ENCODE measurements at regions not wholly inside any gene's neighbourhood (a gene's known extent, or its start where the extent isn't known, plus 50 kb on each side); places are given as distances from the start of the nearest gene placed in this dataset.
"Not testable (repeated sequence)": the region's sequence is repeated elsewhere in the genome, so short reads cannot be mapped to it uniquely, and the experiment has no call there.

DNA sequence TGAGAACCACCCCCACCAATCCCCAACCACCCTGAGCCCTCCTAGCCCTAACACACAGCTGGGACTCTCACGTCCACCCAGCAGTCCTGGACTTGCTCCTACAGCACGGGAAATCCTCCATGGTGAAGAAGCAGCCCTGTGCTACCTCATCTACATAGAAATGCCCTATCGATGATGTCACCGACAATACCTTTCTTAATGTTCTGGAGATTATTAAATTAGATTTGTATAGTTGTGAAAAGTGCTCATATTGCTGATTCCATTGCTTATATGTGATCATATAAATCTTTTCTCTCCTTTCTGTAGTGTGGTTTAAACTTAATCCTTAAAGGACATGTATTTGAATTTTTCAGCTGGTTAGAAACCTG, 97.1 kb downstream of the PPIAL4G start:
- DNase-seq (ENCODE audit: low spot score) = not testable (repeated sequence)

DNA sequence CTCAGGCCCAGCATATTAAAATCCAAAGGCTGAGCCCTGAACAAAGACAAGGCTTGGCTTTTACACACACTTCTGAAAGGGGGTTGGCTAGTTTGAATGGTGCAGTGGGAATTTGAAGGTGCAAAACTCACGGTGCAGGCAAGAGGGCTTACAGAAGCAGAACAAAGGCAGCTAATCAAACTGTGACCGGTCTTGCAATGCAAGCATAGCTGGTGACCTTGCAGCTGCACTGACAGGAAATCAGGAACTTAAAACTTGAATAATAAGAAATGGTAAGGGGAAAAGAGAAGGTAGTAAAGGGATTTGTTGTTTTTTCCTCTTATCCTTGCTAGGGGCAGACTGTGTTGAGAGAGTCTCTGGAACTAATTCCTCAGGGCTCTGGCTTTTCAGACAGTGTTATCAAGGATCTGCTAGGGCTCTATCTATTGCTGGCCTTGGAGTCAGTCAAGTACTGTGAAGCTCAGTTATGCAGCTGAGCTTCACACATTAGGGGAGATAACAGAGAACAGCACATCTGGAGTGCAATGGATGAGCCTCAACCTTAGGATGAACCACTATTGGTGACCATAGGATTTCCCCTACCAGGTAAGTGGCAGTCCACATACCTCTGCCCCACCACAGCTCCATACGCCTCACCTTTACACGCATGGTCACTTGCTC, 97.6 kb downstream of the PPIAL4G start:
- DNase-seq (ENCODE audit: low spot score) = no peak

DNA sequence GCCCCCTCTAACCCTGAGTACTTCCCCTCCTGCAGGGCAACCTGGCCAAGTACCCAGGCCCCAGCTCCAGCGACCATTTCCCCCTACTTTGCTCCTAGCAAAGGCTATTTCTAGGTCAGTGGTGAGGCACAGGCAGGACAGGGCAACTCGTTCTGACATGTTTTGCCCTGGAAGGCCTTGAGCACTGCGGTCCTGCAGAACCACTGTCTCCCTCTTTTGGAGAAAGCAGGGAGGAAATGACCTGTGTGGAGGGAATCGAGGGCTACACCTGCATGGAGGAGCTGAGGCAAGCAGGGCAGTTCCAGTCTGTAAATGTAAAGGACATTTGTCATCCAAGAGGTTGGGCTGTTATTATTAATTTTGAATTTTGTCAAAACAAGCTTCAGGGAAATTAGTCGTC, 99.1 kb downstream of the PPIAL4G start:
- DNase-seq (ENCODE audit: low spot score) = no peak

DNA sequence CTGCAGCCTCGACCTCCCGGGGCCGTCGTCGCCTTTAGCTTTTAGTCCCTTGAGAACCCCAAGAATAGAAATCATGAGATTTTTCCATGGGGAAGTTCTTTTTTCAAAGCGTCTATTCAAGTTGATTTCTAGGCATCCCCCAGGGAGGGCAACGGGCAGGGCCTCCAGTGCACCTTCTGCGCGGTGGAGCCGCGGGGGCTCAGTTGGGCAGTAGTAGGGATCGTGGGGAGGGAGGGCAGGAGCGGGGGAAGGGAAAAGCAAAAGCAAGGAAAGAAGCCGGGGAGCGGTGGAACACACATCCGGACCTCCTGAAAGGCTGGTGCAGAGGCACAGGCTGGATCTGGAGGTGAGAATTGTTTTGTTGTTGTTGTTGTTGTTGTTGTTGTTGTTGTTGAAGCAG, 103.4 kb downstream of the PPIAL4G start:
- DNase-seq (ENCODE audit: low spot score) = no peak

DNA sequence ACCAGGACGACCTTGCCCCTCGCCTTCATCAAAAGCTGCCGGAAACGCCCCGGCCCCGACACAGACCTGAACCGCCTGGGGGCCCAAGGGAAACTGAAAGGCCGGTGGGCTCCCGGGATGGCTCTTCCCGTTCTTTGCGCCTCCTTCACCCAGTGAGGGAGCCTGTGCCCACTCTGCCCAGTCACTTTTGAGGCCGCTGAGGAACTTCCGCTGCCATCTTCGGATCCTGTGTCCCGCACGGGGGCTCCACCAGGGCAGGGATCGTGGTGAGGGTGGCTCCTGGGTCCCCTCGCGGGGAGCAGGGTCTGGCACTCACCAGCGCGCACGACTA, 104.0 kb downstream of the PPIAL4G start:
- no peak for DNase-seq (ENCODE audit: low spot score)

DNA sequence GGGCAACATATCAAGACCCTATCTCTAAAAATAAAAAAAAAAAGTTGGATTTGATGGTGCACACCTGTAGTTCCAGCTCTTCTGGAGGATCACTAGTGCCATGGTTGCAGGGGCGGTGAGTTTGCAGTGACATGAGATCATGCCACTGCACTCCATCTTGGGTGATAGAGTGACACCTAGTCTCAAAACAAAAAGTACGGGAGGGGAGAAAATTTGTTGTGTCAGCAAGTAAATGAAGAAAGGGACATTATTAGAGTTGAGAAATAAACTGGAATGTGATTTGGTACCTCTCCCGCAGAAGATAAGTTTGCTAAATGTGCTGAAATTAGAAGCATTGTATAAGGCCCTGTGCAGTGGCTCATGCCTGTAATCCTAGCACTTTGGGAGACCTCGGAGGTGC, 105.1 kb downstream of the PPIAL4G start:
- not testable (repeated sequence) for DNase-seq (ENCODE audit: low spot score)

DNA sequence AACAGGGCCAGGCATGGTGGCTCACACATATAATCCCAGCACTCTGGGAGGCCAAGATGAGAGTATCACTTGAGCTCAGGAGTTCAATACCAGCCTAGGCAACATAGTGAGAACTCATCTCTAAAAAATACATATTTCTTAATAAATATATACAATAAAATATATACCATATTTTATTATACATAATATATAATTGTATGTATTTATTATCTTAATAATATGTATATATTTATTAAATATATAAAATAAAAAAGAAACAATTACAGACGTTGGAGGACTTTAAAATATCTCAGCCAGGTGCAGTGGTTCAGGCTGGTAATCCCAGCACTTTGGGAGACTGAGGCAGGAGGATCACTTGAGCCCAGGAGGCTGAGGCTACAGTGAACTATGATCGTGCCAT, 106.1 kb downstream of the PPIAL4G start:
- not testable (repeated sequence) for DNase-seq (ENCODE audit: low spot score)

DNA sequence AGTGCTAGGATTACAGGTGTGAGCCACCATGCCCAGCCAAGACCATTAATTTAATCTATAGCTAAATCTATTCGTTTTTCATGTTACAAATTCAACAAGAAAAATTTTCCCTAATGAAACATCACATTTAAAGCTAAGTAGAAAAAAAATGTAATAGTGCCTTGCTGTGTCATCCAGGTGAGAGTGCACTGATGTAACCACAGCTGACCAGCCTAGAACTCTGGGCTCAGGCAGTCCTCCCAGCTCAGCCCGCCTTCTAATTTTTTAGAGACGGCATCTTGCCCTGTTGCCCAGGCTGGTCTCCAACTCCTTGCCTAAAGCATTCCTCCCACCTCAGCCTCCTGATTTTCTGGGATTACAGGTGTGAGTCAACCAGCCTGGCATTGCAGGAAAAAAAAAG, 109.0 kb downstream of the PPIAL4G start:
- no peak for DNase-seq (ENCODE audit: low spot score)

DNA sequence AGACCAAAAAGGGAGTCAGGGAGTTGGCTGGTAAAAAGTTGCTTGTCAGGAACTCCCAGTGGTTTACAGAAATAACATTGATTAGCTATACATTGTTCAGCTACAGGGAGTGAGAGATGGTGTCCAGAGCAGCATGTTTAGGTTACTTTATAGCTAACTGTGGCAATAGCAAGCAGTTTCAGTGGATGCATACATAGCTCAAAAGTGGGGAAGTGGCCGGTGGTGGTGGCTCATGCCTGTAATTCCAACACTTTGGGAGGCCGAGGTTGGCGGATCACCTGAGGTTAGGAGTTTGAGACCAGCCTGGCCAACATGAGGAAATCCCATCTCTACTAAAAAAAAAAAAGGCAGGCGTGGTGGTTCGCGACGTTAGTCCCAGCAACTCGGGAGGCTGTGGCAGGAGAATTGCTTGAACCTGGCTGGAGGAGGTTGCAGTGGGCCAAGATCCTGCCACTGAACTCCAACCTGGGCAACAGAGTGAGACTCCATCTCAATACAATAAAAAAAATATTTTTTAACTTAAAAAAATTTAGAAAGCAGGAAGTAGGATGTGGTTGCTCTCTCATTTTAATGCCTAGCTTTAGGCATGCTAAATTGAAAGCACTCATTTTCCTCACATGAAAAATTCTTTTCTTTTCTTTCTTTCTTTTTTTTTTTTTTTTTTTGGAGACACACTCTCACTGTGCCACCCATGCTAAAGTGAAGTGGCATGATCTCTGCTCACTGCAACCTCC, 109.7 kb downstream of the PPIAL4G start:
- no peak for DNase-seq (ENCODE audit: low spot score)

DNA sequence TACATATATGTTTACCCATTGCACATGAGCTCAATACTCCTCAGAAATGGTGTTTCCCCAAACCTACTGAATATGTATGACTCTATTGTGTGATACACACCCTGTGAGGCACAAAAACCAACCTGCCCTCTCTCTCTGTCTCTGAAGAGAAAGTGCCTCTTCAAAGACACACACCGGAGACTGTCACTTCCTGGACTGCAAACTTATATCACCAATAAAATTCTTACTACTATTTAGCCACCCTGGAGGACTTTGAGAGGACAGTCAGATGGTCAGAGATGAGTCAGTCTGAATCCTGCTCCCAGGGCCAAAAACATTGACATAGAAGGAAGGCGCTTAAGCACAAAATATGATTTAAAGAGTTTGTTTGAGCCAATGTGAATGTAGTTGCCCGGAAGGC, 110.4 kb downstream of the PPIAL4G start:
- DNase-seq (ENCODE audit: low spot score) = no peak

DNA sequence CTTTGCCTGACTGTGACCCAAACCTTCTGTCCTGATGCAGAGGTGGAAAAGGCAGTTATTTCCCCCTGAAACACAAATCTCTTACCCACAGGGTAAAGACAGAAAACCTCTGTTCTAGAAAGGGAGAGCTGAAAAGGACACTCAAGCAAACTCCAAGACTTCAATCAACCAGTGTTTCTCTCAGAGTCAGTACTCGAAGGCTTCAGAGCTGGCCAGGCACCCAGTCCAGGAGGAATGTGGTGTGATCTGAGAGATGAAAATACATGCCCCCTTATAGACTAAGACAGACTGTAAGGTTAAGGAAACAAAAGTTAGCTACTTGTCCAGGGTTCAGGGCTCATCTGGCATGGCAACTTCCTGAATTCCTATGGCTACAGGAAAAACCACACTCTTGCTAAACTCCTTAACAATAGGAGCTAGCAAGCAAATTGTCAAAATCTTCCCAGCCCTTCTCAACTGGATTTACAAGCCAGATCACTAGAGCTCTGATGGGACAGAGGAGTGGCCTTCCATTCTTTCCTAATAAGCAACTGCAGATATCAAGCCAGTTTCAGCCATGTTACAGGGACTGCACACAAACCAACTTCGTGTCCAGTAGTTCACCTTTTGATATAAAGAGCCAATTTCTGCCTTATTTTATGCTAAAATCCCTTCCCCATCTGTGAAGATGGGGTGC, 110.9 kb downstream of the PPIAL4G start:
- not testable (repeated sequence) for DNase-seq (ENCODE audit: low spot score)

DNA sequence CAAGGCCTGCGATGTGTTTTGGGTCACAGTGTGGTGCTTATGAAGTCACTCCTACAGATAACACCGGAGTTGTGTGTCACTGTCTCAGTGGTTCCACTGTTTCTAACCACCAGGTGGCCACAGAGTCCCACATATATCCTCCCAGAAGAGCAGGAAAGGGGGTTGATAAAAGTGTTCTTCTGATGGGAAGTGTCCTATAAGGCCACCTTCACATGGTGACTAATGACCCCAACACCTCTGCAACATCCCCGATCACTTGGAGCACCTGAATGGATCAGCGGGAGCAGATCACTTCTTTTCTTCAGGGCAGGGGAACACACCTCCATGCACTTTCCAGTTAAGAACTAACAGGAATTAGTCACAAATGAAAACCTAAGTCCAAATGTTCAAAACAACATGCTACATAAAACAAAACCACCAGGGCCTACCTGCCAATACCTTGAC, 111.5 kb downstream of the PPIAL4G start:
- peak; percentile 79 for DNase-seq (ENCODE audit: low spot score)

DNA sequence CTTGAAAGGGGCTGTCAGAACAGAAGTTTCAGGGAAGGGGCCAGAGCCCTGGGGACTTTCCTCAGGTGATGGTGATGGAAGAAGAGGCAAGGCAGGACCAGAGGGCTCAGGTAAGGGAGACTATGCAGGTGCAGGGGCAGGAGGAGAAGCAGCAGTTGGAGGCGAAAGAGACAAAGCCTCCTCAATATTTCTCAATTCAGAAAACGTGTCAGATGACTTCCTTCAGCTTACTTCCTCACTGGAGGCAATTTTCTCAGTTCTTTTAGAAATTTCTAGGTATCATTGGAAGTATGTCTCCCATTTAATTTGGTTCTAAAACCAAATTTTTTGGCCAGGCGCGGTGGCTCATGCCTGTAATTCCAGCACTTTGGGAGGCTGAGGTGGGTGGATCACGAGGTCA, 112.4 kb downstream of the PPIAL4G start:
- not testable (repeated sequence) for DNase-seq (ENCODE audit: low spot score)

DNA sequence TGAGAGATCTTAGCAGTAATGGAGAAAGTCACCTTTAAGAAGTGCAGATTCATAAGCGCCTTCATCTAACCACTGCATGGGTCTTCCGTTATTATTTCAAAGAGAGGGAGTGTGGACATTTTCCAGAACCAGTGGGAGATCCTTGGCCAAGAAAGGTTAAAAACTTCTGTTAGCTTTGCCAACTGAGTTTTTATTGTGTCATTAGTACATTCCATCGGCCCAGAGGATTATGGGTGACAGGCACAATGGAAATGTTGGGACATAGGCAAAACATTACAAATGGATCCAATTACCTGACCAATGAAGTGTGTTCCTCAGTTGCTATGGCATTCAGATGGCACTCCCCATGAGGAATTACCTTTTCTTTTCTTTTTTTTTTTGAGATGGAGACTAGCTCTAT, 115.5 kb downstream of the PPIAL4G start:
- DNase-seq (ENCODE audit: low spot score) = no peak

DNA sequence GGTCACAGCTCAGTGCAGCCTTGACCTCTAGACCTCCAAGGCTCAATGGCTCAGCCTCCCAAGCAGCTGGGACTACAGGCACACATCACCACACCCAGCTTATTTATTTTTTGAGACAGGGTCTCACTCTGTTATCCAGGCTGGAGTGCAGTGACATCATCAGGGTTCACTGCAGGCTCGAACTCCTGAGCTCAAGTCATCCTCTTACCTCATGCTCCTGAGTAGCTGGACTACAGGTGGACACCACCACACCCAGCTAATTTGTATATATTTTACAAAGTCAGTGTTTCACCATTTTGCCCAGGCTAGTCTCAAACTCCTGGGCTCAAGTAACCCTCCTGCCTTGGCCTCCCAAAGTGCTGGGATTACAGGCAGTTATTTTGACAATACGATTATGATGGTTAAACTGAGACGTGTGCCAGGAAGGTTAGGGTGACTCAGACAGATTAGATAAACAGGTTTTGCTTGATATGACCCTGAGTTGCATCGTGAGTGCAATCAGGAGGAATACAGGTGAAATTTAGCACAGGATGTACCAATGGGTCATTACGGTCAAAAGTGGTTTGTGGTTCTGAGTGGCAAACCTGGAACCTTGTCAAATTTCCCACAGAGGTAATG, 116.9 kb downstream of the PPIAL4G start:
- DNase-seq (ENCODE audit: low spot score) = not testable (repeated sequence)

DNA sequence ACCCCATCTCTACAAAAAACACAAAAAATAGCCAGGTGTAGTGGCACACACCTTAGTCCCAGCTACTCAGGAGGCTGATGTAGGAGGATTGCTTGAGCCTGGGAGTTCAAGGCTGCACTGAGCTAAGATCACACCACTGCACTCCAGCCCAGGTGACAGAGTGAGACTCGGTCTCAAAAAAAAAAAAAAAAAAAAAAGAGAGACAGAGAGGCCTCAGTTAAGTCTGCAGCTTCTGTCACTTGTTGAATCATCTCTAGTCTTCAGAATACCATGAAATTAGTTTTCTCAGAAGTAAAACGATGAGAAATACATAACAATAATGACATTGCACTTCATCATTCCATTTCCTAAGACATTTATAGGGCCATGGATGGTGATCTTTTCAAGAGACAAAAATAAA, 118.0 kb downstream of the PPIAL4G start:
- DNase-seq (ENCODE audit: low spot score) = not testable (repeated sequence)

DNA sequence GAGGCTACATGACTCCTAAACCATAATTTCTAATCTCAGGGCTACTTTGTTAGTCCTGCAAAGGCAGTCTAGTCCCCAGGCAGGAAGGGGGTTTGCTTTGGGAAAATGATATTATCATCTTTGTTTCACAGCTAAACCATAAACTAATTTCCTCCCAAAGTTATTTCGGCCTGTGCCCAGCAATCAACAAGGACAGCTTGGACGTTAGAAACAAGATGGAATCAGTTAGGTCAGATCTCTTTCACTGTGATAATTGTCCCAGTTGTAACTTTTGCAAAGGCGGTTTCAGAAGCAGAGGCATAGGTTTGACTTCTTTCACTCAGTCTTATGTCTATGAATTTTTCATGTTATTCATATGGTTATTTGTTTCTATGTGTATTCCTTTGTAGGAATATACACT, 119.1 kb downstream of the PPIAL4G start:
- not testable (repeated sequence) for DNase-seq (ENCODE audit: low spot score)

DNA sequence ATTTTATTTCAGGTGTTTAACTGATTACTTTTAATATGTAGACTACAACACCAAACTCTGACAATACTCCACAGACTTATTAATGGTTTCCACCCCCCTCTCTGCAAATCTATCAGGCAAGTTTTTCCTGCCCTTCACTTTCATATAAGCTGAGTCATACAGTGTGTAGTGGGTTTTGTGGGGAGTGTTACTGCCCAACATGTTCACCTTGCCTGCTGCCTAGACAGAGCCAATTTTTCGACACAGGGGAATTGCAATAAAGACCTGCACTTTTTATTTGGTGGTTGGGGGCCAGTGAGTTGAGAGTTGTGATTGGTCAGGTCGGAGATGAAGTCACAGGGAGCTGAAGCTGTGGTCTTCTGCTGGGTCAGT, 119.7 kb downstream of the PPIAL4G start:
- DNase-seq (ENCODE audit: low spot score) = no peak

DNA sequence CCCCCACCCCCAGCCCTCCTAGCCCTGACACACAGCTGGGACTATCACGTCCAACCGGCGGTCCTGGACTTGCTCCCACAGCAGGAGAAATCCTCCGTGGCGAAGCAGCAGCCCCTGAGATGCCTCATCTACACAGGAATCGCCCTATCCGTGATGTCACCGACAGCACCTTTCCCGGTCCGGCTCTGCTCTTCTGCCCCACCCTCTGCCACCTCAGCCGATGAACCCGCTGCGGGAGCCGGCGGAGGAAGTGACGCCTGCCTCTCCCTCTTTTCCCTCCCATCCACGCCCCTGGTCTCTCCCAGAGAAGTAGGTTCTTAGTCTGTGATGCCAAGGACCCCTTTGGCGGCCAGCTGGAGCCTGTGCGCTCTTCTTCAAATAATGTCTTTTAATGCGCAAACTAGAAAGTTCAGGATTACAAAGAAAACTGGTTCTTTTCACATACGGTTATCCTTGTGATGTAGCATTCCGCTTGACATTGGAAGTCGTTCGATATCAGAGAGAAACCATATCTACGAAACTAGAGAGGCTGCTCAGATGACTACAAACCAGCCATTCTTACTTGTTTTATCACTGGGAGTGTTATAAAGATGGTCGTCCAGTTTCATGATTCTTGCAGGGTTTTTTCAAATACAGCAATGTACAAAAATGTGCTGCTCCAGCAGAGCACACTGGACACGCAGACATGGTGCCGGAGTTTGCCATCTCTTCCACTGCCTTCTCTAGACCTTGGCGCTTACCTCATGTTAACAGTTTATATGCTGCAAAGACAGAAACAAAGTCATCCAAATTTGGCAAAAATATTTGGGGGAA, 120.3 kb downstream of the PPIAL4G start:
- no peak for DNase-seq (ENCODE audit: low spot score)

DNA sequence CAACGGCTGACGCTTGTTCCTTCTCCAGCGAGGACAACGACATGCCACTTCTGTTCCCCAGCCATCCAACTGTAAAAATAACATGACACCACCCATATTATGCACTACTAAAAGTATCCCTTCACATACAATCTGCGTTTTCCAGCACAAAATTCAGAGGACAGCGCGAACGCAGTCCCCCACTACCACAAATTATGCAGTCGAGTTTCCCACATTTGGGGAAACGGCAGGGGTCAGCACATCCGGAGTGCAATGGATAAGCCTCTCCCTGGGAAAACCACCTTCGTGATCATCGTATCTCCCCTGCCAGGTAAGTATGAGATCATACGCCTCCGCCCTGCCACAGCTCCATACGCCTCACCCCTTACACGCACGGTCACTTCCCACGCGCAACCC, 120.9 kb downstream of the PPIAL4G start:
- DNase-seq (ENCODE audit: low spot score) = no peak

DNA sequence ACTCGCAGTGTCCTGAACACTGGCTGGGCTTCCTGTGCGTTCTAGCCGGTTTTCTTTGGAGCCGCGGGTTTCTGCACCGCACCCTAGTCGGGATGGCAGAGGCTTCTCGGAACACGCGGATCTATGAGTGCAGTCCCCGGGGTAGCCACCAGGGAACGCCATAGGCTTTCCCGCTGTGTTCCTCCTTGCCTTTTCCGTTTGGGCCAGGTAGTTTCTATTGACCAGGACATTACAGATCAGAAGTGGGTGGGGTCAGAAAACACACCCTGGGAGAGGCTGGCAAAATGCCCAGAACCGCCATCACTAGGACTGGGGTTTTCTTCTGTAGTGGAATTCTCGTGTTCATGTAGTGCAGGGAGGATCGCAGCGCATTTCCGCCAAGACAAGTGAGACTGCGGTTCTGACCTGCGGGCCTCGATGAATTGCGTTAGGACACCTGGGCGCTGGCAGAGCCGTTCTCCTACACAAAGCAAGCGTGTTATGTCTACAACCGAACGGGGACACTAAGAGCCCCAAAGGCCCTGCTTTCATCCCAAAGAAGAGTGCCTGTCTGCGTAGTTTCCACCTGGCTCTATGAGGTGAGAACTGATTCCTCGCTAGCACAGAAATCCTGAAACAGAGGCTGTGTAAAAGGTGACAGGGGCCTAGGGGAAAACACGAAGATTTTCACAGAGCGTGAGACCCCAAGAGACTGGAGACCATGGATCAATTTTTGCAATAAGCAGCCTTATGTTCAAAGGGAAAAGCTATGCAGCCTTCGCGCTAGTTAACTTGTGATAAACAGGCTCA, 121.5 kb downstream of the PPIAL4G start:
- DNase-seq (ENCODE audit: low spot score) = not testable (repeated sequence)

Data from HuH-7.5 (cell line).